Epithelial cell of proximal tubule (primary cell): ENCODE measurements at regions not wholly inside any gene's neighbourhood (a gene's known extent, or its start where the extent isn't known, plus 50 kb on each side); places are given as distances from the start of the nearest gene placed in this dataset.

Experiments used
- DNase-seq: peaks from one replicate; pipeline ENCODE4 v3.0.0-alpha.2; 2011; ENCODE audit warnings: low read depth
- H3K4me3 ChIP-seq: 2 replicates; pipeline ENCODE4 v1.5.1; 2011; ENCODE audit warnings: low read depth, mild to moderate bottlenecking, low read length
- CTCF ChIP-seq: conservative IDR thresholded peaks from 2 replicates; pipeline ENCODE4 v1.5.1; 2012; ENCODE audit warnings: low read depth, mild to moderate bottlenecking, low read length

- no peak overlapping the region for H3K4me3 ChIP-seq
- DNase-seq: no peak
- TF ChIP-seq CTCF: peak; percentile 56
Observed at GRCh38 chr12:48286665-48287064, 64.1 kb downstream of the ZNF641 start.

- no peak for DNase-seq
- H3K4me3 ChIP-seq: no peak overlapping the region
- no peak for TF ChIP-seq CTCF
Observed at GRCh38 chr12:48285751-48286650, 64.7 kb downstream of the ZNF641 start.

- TF ChIP-seq CTCF: no peak
- no peak overlapping the region for H3K4me3 ChIP-seq
- no peak for DNase-seq
Observed at GRCh38 chr12:48281811-48282210, 68.9 kb downstream of the ZNF641 start.

- no peak for TF ChIP-seq CTCF
- no peak overlapping the region for H3K4me3 ChIP-seq
- DNase-seq: no peak
Observed at GRCh38 chr12:48280572-48280971, 70.1 kb downstream of the ZNF641 start.

- TF ChIP-seq CTCF: no peak
- no peak overlapping the region for H3K4me3 ChIP-seq
- DNase-seq: no peak
Observed at GRCh38 chr12:48279601-48280000, 71.1 kb downstream of the ZNF641 start.

- DNase-seq: no peak
- H3K4me3 ChIP-seq: no peak overlapping the region
- TF ChIP-seq CTCF: no peak
Observed at GRCh38 chr12:48279101-48279500, 71.6 kb downstream of the ZNF641 start.

GRCh38 chr12:48276621-48277020 lies 73.5 kb upstream of the OR10AD1 start:
- no peak for TF ChIP-seq CTCF
- no peak overlapping the region for H3K4me3 ChIP-seq
- DNase-seq: no peak
